Amygdala (tissue), 56 donors: ENCODE measurements at regions not wholly inside any gene's neighbourhood (a gene's known extent, or its start where the extent isn't known, plus 50 kb on each side); places are given as distances from the start of the nearest gene placed in this dataset.
"Not testable (repeated sequence)": the region's sequence is repeated elsewhere in the genome, so short reads cannot be mapped to it uniquely, and the experiment has no call there.

Experiments
- DNase-seq, 56 donors: peaks; one replicate each; lab custom pipeline; 2025; lab: John Stamatoyannopoulos, UW

GRCh38 chr13:44853641-44854040 lies 135.6 kb downstream of the NUFIP1 start:
- DNase-seq = no peak

GRCh38 chr13:44848920-44849676 lies 140.2 kb downstream of the NUFIP1 start:
- peak in 2 of 56 donors; percentile 3 for DNase-seq

- not testable (repeated sequence) for DNase-seq
Measured at GRCh38 chr13:44845281-44846058, 143.8 kb downstream of the NUFIP1 start.

- DNase-seq = no peak
Measured at GRCh38 chr13:44844786-44845185, 144.5 kb downstream of the NUFIP1 start.

GRCh38 chr13:44843403-44843802 lies 145.9 kb downstream of the NUFIP1 start:
- no peak for DNase-seq

- DNase-seq = no peak
Measured at GRCh38 chr13:44842158-44842557, 147.1 kb downstream of the NUFIP1 start.

- no peak for DNase-seq
Measured at GRCh38 chr13:44840131-44840530, 149.1 kb downstream of the NUFIP1 start.

GRCh38 chr13:44837250-44837649 lies 152.0 kb downstream of the NUFIP1 start:
- DNase-seq = no peak

- DNase-seq = no peak
Measured at GRCh38 chr13:44834404-44834803, 154.9 kb downstream of the NUFIP1 start.

- no peak for DNase-seq
Measured at GRCh38 chr13:44833626-44834025, 155.6 kb downstream of the NUFIP1 start.

- no peak for DNase-seq
Measured at GRCh38 chr13:44833139-44833538, 156.1 kb downstream of the NUFIP1 start.

- no peak for DNase-seq
Measured at GRCh38 chr13:44826591-44827350, 162.5 kb downstream of the NUFIP1 start.

GRCh38 chr13:44825953-44826352 lies 163.3 kb downstream of the NUFIP1 start:
- DNase-seq = no peak

- DNase-seq = not testable (repeated sequence)
Measured at GRCh38 chr13:44823555-44823954, 165.7 kb downstream of the NUFIP1 start.

GRCh38 chr13:44822291-44822690 lies 167.0 kb downstream of the NUFIP1 start:
- DNase-seq = no peak

GRCh38 chr13:44819772-44820171 lies 169.5 kb downstream of the NUFIP1 start:
- no peak for DNase-seq

GRCh38 chr13:44819245-44819644 lies 170.0 kb downstream of the NUFIP1 start:
- DNase-seq = no peak

GRCh38 chr13:44818428-44818827 lies 170.8 kb downstream of the NUFIP1 start:
- DNase-seq = no peak

GRCh38 chr13:44818016-44818415 lies 171.3 kb downstream of the NUFIP1 start:
- DNase-seq = no peak

- DNase-seq = no peak
Measured at GRCh38 chr13:44817131-44817671, 172.1 kb downstream of the NUFIP1 start.

- no peak for DNase-seq
Measured at GRCh38 chr13:44816701-44817100, 172.6 kb downstream of the NUFIP1 start.
